ENCODE measurements at regions not wholly inside any gene's neighbourhood (a gene's known extent, or its start where the extent isn't known, plus 50 kb on each side); places are given as distances from the start of the nearest gene placed in this dataset.

DNA sequence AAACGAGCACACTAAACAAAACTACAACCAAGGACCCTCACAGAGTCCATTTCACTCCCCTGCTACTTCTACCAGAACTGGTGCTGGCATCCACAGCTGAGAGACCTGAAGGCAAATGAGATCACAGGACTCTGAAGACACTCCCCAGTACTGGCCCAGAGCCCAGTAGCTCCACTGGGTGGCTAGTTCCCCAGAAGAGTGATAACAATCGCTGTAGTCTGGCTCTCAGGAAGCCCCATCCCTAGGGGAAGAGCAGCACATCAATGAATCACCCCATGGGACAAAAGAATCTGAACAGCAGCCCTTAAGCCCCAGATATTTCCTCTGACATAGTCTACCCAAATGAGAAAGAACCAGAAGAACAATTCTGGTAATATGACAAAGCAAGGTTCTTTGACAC lies 190.7 kb upstream of the BMP4 start:
- Mint-ChIP-seq H3K4me1 (no peaks in the 10 kb centered on the region), H3K4me3 (no peak overlapping the region), H3K9me3 (peaks cover 13% of the 10 kb centered on the region), H3K36me3 (ENCODE audit: low read depth) (no peaks in the 10 kb centered on the region), H3K27me3 (no peaks in the 10 kb centered on the region), H3K27ac (no peak overlapping the region)
- ChIA-PET POLR2A (no interaction called here), CTCF (no interaction called here)
- ATAC-seq (ENCODE audit: low read depth) = no peak
- no peak for DNase-seq
- TF ChIP-seq, protein P1, sequence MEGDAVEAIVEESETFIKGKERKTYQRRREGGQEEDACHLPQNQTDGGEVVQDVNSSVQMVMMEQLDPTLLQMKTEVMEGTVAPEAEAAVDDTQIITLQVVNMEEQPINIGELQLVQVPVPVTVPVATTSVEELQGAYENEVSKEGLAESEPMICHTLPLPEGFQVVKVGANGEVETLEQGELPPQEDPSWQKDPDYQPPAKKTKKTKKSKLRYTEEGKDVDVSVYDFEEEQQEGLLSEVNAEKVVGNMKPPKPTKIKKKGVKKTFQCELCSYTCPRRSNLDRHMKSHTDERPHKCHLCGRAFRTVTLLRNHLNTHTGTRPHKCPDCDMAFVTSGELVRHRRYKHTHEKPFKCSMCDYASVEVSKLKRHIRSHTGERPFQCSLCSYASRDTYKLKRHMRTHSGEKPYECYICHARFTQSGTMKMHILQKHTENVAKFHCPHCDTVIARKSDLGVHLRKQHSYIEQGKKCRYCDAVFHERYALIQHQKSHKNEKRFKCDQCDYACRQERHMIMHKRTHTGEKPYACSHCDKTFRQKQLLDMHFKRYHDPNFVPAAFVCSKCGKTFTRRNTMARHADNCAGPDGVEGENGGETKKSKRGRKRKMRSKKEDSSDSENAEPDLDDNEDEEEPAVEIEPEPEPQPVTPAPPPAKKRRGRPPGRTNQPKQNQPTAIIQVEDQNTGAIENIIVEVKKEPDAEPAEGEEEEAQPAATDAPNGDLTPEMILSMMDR (IDR thresholded peaks at IDR 0.05) = no peak
- intact Hi-C loops (cut with micrococcal nuclease) = no loop called here

DNA sequence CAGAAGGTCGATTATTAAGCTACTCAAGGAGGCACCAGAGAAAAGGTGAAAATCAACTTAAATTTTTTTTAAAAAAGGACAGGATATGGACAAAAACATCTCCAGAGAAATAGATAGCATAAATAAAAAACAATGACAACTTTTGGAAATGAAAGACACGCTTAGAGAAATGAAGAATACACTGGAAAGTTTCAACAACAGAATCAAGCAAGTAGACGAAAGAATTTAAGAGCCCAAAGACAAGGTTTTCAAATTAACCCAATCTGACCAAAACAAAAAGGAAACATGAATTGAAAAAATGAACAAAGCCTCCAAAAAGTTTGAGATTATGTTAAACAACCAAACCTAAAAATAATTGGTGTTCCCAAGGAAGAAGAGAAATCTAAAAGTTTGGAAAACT lies 191.1 kb upstream of the BMP4 start:
- POLR2A ChIA-PET = no interaction called here
- no peak overlapping the region for H3K4me3 Mint-ChIP-seq
- no peaks in the 10 kb centered on the region for H3K27me3 Mint-ChIP-seq

DNA sequence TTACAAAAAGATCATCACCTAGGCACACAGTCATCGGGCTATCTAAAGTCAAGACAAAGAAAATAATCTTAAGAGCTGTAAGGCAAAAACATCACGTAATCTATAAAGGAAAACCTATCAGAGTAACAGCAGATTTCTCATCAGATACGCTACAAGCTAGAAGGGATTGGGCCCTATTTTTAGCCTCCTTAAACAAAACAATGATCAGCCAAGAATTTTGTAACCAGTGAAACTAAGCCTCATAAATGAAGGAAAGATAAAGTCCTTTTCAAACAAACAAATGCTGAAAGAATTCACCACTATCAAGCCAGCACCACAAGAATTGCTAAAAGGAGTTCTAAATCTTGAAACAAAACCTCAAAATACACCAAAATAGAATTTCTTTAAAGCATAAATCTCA lies 191.6 kb upstream of the BMP4 start:
- H3K27ac Mint-ChIP-seq = no peak overlapping the region
- H3K36me3 Mint-ChIP-seq (ENCODE audit: low read depth) = no peaks in the 10 kb centered on the region
- no peak overlapping the region for H3K4me3 Mint-ChIP-seq
- CTCF ChIA-PET = no interaction called here
- DNase-seq (no peak), ATAC-seq (ENCODE audit: low read depth) (no peak)
- peaks cover 13% of the 10 kb centered on the region for H3K9me3 Mint-ChIP-seq
- TF ChIP-seq, protein P1 (IDR thresholded peaks at IDR 0.05) = no peak
- no peaks in the 10 kb centered on the region for H3K4me1 Mint-ChIP-seq
- POLR2A ChIA-PET = no interaction called here
- no peaks in the 10 kb centered on the region for H3K27me3 Mint-ChIP-seq
- intact Hi-C loops (cut with micrococcal nuclease) = no loop called here

More for the DNA sequence above, 191.1 kb upstream of the BMP4 start:
- no peaks in the 10 kb centered on the region for H3K4me1 Mint-ChIP-seq
- no peak overlapping the region for H3K27ac Mint-ChIP-seq
- TF ChIP-seq, protein P1 (IDR thresholded peaks at IDR 0.05) = no peak
- intact Hi-C loops (cut with micrococcal nuclease) = no loop called here
- peaks cover 13% of the 10 kb centered on the region for H3K9me3 Mint-ChIP-seq
- DNase-seq (no peak), ATAC-seq (ENCODE audit: low read depth) (no peak)
- no peaks in the 10 kb centered on the region for H3K36me3 Mint-ChIP-seq (ENCODE audit: low read depth)
- CTCF ChIA-PET = no interaction called here

DNA sequence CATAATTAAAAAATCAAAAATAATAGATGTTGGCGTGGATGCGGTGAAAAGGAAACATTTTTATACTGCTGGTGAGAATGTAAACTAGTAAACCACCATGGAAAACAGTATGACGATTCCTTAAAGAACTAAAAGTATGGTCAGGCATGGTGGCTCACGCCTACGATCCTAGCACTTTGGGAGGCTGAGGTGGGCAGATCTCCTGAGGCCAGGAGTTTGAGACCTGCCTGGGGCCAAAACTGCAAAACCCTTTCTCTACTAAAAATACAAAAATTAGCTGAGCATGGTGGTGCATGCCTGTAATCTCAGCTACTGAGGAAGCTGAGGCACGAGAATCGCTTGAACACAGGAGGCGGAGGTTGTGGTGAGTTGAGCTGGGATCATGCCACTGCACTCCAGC lies 195.7 kb upstream of the BMP4 start:
- intact Hi-C loops (cut with micrococcal nuclease) = no loop called here

DNA sequence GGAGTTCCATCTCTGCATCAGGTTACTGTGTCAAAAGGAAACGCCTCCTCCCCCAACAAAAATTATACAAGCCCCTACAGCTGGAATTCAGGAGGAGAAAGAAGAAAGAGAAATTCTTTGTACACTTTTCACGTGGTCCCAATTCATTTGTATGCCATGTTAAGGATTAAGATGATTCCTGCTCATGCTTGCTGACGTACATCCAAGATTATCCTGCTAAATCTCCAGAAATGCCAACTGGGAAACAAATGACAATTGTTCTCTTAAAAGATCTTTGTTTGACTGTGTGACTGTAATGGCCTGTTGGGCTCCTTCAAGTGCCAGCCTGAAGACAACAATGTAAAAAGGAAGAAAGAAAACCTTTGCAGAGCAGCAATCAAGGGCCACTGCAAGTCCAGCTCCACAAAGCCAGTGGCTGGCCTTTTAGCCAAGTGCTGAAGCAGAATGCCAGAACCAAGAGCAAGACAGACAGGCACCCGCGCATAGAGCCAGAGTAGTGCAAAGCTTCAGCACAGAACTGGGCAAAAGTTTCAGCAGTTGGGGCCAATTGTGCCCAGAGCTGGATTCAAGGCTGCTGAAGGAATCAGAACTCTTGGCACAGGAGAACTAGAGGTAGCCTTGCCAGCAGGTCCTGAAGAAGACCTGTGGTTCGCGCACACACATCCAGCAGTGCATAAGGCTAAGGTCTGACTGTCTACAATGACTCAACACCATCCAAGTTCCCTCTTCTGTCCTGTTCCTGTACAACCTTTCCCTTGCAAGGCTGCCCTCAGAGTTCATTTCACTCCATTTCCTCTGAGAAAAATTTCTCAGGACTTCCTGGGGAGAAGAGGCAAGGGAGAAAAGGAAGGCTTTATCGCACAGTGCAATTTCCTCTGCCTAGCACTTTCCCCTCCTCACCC lies 209.7 kb upstream of the BMP4 start:
- intact Hi-C loops (cut with micrococcal nuclease) = no loop called here
- Mint-ChIP-seq H3K27ac (no peak overlapping the region), H3K9me3 (no peaks in the 10 kb centered on the region), H3K27me3 (peaks cover 14% of the 10 kb centered on the region), H3K4me1 (no peaks in the 10 kb centered on the region), H3K4me3 (no peak overlapping the region), H3K36me3 (ENCODE audit: low read depth) (no peaks in the 10 kb centered on the region)
- ChIA-PET POLR2A (no interaction called here), CTCF (interaction anchor here (1.3 kb wide), 1 partner anchor 9 kb away, joined by 3 read pairs; no protein-coding TSS in a partner anchor)
- TF ChIP-seq, protein P1 (IDR thresholded peaks at IDR 0.05) = no peak
- DNase-seq (no peak), ATAC-seq (ENCODE audit: low read depth) (no peak)

More for the DNA sequence above, 195.7 kb upstream of the BMP4 start:
- Mint-ChIP-seq H3K9me3 (peaks cover 14% of the 10 kb centered on the region), H3K36me3 (ENCODE audit: low read depth) (no peaks in the 10 kb centered on the region), H3K27me3 (no peaks in the 10 kb centered on the region), H3K27ac (no peak overlapping the region), H3K4me1 (no peaks in the 10 kb centered on the region), H3K4me3 (no peak overlapping the region)
- ATAC-seq (ENCODE audit: low read depth) (no peak), DNase-seq (no peak)
- TF ChIP-seq, protein P1 (IDR thresholded peaks at IDR 0.05) = no peak
- ChIA-PET CTCF (no interaction called here), POLR2A (no interaction called here)
